ENCODE measurements at regions not wholly inside any gene's neighbourhood (a gene's known extent, or its start where the extent isn't known, plus 50 kb on each side); places are given as distances from the start of the nearest gene placed in this dataset.
"Not testable (repeated sequence)": the region's sequence is repeated elsewhere in the genome, so short reads cannot be mapped to it uniquely, and the experiment has no call there.

DNA sequence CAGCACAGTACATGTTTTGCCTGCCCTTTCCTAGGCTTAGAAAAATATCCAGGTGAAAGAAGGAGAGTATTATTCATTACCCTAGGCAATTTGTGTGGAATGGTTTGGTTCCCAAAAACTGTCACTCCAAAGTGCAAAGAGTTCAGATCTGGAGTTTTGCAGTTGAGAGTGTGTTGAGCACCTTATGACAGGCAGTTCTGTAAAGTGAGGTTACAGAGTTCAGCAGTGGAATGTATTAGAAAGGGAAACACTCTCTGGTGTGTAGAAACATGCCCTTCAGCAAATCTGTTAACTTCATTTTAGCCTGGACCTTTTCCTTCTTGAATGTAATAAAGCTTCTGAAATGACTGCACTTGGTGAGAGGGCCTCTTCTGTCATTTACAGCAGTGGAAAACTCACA lies 154.0 kb upstream of the SSTR1 start:
- DNase-seq (ENCODE audit: low read depth in 2 of 2): no peak

DNA sequence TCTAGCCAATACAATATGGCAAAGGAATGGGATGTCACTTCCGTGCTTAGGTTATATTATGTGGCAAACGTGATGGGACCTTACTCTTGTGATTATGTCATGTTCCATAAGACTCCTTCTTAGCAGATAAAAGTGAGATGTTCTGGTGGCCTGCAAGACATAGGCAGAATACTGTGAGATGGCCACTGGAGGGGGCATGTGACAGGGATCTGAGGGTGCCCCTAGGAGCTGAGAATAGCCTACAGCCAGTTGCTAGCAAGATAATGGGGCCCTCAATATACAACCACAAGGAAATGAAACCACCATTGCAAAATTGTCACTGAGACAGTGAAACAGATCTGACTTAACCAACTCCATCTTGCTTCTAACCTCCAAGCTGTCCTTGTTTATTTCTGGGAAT lies 151.4 kb upstream of the SSTR1 start:
- no peak for DNase-seq (ENCODE audit: low read depth in 2 of 2)

DNA sequence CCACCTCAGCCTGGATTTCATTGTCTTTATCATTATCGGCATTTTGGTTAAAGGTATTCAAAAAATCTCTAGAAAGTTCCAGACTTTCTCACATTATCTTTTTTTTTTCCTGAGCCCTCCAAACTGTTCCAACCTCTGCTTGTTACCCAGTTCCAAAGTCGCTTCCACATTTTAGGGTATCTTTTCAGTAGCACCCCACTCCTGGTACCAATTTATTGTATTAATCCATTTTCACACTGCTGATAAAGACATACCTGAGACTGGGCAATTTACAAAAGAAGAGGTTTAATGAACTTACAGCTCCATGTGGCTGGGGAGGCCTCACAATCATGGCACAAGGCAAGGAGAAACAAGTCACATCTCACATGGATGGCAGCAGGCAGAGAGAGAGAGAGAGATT lies 145.5 kb upstream of the SSTR1 start:
- DNase-seq (ENCODE audit: low read depth in 2 of 2): not testable (repeated sequence)

DNA sequence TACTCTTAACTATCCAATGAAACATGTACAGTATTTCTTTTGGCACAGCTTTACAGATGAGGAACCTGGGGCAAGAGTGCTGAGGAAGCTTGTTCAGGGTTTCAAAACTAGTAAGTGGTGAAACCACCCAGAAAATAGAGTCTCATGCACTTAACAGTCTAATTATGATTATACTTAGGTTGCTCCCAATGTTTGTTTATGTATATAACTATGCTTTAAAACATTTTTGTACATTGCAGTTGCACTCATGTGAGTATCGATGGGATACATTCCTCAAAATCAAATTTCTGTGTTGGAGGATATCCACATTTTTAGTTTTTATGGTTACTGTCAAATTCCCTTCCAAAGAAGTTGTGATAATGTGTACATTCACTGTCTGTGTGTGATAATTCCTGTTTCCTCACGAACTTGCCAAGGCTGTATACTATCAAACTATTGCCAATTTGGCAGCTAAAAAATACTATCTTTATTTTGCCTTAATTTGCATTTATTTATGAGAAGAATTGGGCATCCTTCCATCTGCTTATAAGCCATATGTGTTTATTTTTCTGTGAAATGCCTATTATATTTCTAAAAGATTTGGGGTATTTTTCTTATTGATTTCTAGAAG lies 143.9 kb upstream of the SSTR1 start:
- no peak for DNase-seq (ENCODE audit: low read depth in 2 of 2)

DNA sequence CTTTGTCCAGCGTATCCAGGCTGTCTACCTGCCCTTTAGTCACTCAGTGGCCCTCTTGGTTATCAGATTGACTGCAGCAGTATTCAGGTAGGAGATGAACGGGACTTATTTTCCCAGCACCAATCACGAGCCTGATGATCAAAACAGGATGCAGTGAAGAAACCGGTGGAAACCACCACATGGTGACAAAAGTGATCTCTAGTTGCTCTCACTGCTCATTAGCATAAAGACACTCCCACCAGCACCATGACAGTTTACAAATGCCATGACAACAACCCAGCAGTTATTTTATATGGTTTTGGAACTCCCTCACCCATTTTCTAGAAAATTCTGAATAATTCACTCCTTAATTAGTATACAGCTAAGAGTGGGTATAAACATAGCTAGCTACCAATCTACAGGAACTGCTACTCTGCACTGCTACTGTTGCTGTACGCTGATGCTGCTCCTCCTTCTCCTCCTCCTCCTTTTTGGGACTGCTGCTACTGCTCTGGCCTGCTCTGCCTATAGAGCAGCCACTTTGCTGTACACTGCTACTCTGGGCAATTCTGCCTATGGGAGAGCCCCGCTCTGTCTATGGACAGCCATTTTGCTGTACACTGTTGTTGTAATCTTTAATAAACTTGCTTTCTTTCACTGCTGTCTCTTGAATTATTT lies 142.5 kb upstream of the SSTR1 start:
- no peak for DNase-seq (ENCODE audit: low read depth in 2 of 2)

DNA sequence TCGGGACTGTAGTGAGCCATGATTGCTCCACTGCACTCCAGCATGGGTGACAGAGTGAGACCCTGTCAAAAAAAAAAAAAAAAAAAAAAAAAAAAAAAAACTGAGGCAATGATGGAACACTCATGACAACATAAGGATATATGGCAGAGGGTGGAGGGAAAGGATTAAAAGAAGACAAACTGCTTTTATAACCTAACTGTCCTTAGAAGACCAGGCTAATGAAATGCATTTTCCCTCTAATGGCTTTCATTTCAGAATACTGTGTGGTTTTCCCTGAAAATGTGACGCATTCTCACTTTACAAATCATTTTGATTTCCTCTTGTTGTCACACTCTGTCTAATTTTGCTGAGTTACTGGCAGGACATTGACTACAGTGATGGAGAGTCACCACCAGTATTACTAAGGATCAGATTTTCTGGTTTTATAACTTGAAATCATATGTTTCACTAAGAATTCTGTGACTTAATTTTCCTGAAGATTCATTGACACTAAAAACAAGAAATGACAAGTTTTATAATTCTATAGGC lies 137.6 kb upstream of the SSTR1 start:
- no peak for DNase-seq (ENCODE audit: low read depth in 2 of 2)

DNA sequence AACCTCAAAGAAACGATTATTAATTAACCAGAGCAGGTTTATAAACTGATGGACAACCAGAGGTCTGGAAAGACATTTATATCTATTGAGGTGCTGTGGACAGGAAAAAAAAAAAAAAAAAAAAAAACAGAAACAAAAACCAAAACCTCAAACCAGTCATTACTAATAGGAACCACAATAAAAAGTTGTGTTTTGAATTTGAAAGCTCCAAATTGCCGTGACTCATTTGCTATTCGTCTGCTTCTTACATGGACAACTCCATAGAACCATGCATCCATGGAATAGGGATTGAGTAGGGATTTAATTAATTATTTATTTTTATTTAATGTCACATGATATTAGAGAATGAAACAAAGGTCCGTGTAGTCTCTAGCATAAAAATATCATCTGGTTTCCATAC lies 134.1 kb upstream of the SSTR1 start:
- DNase-seq (ENCODE audit: low read depth in 2 of 2): no peak

DNA sequence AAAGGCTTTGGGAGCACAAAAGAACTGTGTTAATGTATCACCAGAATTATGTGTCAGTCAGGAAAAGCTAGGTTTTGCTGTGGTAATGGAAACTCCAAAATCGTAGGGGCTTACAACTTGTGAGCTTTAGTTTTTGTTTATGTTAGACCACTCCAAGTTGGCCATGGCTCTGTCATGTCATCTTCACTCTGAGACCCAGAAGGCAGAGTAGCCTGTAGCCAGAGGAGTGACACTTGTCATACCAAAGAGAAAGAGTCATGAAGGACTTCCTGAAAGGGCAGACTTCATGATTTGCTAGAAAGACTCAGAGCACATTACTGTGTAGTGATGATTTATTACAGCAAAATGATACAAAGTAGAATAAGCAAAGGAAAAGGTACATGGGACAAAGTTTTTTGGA lies 133.6 kb upstream of the SSTR1 start:
- no peak for DNase-seq (ENCODE audit: low read depth in 2 of 2)

DNA sequence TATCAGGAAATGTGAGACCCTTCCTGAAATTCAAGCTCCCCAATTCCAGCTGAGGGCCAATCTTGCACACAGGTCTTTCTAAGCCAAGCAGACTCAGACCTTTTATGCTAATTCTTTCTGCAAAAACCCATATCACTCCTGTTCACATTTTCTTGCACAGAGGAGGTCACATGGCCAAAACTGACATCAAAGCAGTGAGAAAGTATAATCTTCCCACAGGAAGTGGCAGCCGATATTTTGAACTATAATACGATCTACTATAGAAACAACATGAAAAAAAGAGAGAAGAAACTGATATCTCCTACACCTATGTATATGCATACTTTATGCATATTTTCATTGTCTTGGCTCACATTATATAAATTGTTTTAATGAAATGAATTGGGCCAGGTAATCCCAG lies 132.9 kb upstream of the SSTR1 start:
- no peak for DNase-seq (ENCODE audit: low read depth in 2 of 2)

DNA sequence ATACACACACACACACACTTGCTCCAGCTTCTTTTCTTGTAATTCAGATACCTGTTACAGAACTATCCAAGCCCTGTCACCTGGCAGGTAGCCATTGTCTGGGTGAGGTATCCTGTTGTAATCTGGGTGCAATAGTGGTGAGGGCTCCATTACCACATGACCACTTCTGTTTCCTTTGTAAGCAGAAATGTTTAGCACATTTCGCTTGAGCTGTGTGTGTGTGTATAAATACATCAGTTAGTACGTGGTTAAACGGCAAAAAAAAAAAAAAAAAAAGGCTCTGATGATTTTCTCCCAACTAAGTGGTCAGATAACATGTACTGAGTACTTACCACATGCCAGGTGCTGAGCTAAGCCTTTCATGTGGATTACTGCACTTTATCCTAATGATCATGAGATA lies 129.3 kb upstream of the SSTR1 start:
- no peak for DNase-seq (ENCODE audit: low read depth in 2 of 2)

DNA sequence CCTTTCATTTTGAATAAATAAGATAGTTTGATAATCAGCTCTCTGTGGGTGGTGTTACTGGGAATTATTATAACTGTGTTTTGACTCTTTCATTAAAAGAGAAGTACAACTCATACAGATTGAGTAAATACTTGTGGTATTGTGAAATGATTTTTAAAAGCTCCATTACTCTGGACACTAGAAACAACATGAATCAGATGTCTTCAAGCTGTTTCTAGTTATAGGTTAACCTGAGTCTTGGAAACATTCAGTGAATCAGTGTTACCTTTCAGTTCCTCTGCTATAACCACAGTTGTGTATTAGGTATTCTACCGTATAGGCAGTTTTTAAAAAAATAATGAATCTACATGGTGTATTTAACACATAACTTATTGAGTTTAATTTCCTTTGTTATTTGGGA lies 128.4 kb upstream of the SSTR1 start:
- peak; percentile 27 to 28 for DNase-seq (ENCODE audit: low read depth in 2 of 2)

DNA sequence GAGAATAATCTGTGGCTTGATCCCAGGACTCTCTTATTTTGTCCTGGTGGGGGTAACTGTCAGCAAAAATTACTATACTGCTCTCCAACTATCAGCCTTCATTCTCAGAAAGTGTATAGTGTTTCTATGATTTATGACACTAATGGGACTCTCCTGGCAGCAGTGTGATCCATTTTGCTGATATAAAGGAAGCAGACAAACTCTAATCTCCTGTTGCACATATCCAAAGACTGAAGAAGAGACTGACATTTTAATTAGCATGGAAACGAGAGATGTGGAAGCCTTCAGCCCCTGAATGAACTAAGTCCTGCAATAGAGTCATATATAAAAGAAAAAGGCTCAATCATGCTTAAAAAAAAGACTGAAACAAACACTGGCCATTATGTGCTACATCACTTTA lies 127.8 kb upstream of the SSTR1 start:
- DNase-seq (ENCODE audit: low read depth in 2 of 2): no peak

DNA sequence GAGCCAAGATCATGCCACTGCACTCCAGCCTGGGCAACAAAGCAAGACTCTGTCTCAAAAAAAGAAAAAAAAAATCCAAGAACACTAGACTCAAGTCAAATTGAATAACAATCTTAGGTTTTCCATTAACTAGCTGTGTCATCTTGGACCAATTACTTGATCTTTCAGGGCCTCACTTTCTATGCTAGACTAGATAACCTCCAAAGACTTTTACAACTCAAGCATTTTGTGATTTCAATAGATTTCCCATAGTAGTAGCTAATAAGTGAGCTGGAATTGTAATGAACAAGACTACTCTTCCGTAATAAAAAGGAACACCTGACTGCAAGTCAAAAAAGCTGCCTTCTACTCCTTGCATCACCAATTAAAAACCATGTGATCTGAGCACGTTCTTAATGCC lies 127.0 kb upstream of the SSTR1 start:
- DNase-seq (ENCODE audit: low read depth in 2 of 2): no peak

DNA sequence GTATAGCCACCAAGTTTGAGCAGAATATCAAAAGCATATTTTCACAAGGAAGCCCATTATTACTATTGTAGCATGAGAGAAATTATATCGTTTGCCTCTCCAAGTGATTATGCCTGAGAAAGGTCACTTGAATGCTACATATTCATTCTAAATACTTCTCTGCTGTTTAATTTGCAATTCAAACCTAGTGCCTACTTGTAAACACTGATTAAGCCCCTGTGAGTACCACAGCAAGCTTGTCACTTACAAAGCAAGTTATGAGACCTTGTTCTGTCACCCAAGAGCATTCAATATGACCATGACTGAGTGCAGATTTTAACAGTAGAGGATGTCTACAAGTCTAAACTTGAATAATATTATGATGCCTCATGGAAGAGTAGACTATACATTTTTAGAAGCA lies 124.7 kb upstream of the SSTR1 start:
- no peak for DNase-seq (ENCODE audit: low read depth in 2 of 2)

DNA sequence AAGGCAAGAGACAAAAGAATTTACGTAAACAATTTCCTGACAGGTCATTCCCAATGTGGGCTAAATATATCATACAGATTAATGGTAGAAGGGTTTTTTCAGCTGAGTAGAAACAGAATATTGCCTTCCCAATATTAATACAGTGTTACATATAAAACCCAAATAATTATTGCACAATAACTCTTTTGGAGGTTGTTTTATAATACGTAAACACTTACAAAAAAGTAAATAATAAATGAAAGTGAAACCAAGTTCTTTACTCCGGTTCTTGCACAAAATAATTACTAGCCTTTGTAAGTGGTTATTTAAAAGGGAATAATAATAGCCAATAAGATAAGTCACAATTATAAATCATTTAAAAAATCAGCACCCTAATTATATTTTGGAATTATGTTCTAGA lies 118.6 kb upstream of the SSTR1 start:
- no peak for DNase-seq (ENCODE audit: low read depth in 2 of 2)

DNA sequence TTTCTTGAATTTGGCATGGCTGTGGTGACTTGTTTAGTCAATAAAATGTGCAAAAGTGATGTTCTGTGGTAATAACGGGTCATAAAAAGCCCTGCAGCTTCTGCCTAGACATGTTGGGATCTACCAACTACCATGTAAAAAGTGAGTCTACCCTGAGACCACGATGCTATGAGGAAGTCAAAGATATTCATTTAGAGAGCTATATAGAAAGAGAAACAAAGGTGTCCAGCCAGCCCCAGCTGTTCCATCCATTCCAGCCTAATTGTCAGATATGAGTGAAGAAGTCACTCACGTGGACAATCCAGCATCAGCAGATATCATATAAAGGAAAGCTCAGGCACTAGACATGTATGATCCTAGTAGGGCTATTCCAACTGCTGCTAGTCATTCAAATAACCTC lies 117.2 kb upstream of the SSTR1 start:
- no peak for DNase-seq (ENCODE audit: low read depth in 2 of 2)

DNA sequence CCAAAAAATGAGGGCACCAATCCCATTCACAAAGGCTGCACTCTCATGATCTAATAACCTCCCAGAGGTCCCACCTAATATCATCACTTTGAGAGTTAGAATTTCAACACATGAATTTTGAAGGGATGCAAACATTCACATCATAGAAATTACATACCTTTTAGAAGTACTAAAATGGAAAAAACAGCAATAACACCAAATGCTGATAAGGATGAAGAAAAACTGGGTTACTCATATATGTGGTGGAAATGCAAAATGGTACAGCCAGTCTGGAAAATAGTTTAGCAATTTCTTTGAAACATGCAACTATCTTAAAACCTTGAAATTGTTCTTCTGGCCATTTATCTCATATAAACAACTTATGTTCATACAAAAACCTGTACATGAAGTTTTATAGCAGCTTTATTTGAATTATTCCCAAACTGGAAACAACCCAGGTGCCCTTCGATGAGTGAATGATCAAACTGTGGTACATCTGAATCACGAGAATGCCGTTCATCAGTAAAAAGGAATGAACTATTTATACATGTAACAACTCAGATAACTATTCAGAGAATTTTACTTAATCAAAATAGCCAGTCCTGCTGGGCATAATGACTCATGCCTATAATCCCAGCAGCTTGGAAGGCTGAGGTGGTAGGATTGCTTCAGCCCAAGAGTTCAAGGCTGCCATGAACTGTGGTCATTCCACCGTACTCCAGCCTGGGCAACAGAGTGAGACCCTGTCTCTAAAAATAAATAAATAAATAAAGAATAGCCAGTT lies 109.4 kb upstream of the SSTR1 start:
- DNase-seq (ENCODE audit: low read depth in 2 of 2): peak; percentile 69 to 73

DNA sequence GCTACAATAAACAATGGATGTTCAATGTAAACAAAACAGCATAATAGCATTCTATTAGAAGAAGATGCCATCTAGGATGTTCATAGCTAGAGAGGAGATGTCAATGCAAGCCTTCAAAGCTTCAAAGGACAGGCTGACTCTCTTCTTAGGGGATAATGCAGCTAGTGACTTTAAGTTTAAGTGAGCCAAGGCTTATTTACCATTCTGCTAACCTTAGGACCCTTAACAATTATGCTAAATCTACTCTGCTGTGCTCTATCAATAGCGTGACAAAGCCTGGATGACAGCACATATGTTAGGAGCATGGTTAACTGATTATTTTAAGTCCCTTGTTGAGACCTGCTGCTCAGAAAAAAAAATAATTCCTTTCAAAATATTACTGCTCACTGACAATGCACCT lies 106.0 kb upstream of the SSTR1 start:
- DNase-seq (ENCODE audit: low read depth in 2 of 2): no peak

DNA sequence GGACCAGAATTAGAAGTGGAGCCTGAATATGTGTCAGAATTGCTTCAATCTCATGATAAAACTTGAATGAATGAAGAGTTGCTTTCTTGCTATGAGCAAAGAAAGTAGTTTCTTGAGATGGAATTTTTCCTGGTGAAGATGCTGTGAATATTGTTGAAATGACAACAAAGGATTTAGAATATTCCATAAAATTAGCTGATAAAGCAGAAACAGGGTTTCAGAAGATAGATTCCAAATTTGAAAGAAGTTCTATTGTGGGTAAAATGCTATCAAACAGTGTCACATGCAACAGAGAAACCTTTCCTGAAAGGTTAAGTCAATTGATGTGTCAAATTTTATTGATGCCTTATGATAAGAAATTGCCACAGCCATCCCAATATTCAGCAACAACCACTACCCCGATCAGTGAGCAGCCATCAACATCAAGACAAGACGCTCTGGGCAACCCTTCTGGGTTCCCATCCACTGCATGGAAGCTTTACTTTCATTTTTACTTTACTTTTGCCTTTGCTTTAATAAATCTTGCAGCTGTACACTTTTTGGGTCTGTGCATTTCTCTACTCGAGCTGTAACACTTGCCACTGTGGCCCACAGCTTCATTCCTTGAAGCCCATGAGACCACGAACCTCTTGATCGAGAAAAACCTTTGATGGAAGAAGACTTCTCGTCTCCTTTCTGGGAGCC lies 104.0 kb upstream of the SSTR1 start:
- DNase-seq (ENCODE audit: low read depth in 2 of 2): no peak

DNA sequence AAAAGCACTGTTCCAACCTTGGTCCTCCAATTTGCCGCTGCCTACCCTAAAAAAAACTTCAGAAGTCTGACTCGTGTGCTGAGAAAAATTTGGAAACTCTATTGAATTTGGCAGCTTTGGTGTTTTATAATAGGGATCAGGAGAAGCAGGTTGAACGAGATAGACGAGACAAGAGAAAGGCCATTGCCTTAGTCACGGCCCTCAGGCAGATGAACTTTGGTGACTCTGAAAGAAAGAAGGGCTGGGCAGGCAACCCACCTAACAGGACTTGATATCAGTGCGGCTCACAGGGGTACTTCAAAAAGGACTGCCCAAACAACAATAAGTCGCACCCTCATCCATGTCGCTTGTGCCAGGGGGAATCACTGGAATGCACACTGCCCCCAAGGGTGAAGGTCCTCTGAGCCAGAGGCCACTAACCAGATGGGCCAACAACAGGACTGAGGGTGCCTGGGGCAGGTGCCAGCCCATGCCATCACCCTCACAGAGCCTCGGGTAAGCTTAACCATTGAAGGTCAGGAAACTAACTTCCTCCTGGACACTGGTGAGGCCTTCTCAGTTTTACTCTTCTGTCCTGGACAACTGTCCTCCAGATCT lies 102.5 kb upstream of the SSTR1 start:
- no peak for DNase-seq (ENCODE audit: low read depth in 2 of 2)

DNA sequence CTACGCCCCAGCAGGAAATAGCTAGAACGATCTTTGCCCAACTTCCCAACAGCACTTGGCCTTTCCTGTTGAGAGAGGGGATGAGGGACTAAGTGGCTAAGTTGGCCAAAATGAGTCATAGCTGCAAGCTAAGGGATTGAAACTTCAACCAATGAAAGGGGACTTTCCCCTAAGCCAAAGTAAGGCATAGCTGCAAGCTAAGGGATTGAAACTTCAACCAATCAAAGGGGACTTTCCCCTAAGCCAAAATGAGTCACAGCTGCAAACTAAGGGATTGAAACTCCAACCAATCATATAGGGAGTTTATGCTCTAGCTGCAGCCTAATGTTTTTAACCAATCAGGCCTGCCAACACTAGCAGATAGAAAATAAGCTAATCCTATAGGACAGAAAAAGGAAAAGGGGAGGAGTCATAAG lies 100.5 kb upstream of the SSTR1 start:
- no peak for DNase-seq (ENCODE audit: low read depth in 2 of 2)

DNA sequence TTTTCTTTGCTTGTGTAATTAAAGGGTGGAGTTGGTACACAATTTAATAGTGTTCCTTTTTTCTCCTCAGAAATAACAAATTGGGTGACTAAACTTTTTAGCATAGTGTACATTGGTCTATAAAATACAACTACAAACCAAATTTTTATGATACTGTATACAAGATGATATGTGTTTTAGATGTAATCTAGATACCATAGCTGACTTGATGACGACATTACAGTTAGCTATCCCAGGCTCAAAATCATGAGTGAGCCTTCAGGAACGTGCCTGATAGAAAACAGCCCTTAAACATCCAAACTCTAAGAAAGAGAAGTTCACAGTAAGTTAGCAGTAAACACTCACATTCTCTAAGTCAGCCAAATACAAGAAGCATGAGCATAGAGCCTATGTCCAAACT lies 99.0 kb upstream of the SSTR1 start:
- DNase-seq (ENCODE audit: low read depth in 2 of 2): peak; percentile 76 to 80

All from fibroblast of skin of left quadriceps (primary cell).